ENCODE measurements at regions not wholly inside any gene's neighbourhood (a gene's known extent, or its start where the extent isn't known, plus 50 kb on each side); places are given as distances from the start of the nearest gene placed in this dataset.

GRCh38 chr9:119483153-119483552 lies 113.9 kb upstream of the BRINP1 start:
- TF ChIP-seq CTCF (IDR thresholded peaks at IDR 0.05; ENCODE audit: insufficient read depth, low read depth, low read length, missing control alignments): no peak
- no peak for DNase-seq (ENCODE audit: low read depth)

GRCh38 chr9:119477197-119477596 lies 108.0 kb upstream of the BRINP1 start:
- no peak for TF ChIP-seq CTCF (IDR thresholded peaks at IDR 0.05; ENCODE audit: insufficient read depth, low read depth, low read length, missing control alignments)
- no peak overlapping the region for H3K4me3 ChIP-seq (ENCODE audit: low read depth, low read length)
- no peak for DNase-seq (ENCODE audit: low read depth)

More at GRCh38 chr9:119483153-119483552, 113.9 kb upstream of the BRINP1 start:
- no peak overlapping the region for H3K4me3 ChIP-seq (ENCODE audit: low read depth, low read length)

- no peak for TF ChIP-seq CTCF (IDR thresholded peaks at IDR 0.05; ENCODE audit: insufficient read depth, low read depth, low read length, missing control alignments)
- DNase-seq (ENCODE audit: low read depth): no peak
- H3K4me3 ChIP-seq (ENCODE audit: low read depth, low read length): no peak overlapping the region
These were observed 88.8 kb upstream of the BRINP1 start for GRCh38 chr9:119458068-119458467.

GRCh38 chr9:119453980-119454379 lies 84.7 kb upstream of the BRINP1 start:
- DNase-seq (ENCODE audit: low read depth): no peak
- TF ChIP-seq CTCF (IDR thresholded peaks at IDR 0.05; ENCODE audit: insufficient read depth, low read depth, low read length, missing control alignments): no peak
- no peak overlapping the region for H3K4me3 ChIP-seq (ENCODE audit: low read depth, low read length)

GRCh38 chr9:119453490-119453911 lies 84.3 kb upstream of the BRINP1 start:
- DNase-seq (ENCODE audit: low read depth): no peak
- H3K4me3 ChIP-seq (ENCODE audit: low read depth, low read length): no peak overlapping the region
- TF ChIP-seq CTCF (IDR thresholded peaks at IDR 0.05; ENCODE audit: insufficient read depth, low read depth, low read length, missing control alignments): no peak

GRCh38 chr9:119451426-119451825 lies 82.2 kb upstream of the BRINP1 start:
- no peak for DNase-seq (ENCODE audit: low read depth)
- no peak for TF ChIP-seq CTCF (IDR thresholded peaks at IDR 0.05; ENCODE audit: insufficient read depth, low read depth, low read length, missing control alignments)
- no peak overlapping the region for H3K4me3 ChIP-seq (ENCODE audit: low read depth, low read length)

GRCh38 chr9:119443179-119443578 lies 73.9 kb upstream of the BRINP1 start:
- H3K4me3 ChIP-seq (ENCODE audit: low read depth, low read length): no peak overlapping the region
- TF ChIP-seq CTCF (IDR thresholded peaks at IDR 0.05; ENCODE audit: insufficient read depth, low read depth, low read length, missing control alignments): no peak
- DNase-seq (ENCODE audit: low read depth): no peak
